Neuronal stem cell (in vitro differentiated cells): ENCODE measurements at regions not wholly inside any gene's neighbourhood (a gene's known extent, or its start where the extent isn't known, plus 50 kb on each side); places are given as distances from the start of the nearest gene placed in this dataset.

Experiments used
- DNase-seq: peaks from one replicate; pipeline ENCODE4 v3.0.0-alpha.2; 2013; ENCODE audit warnings: low spot score
- H2AFZ ChIP-seq: one replicate; pipeline ENCODE4 v1.6.1; 2013; ENCODE audit warnings: mild to moderate bottlenecking, low read length, inconsistent platforms
- H2AK5ac ChIP-seq: 2 replicates; pipeline ENCODE4 v1.6.1; 2013; ENCODE audit warnings: low read depth, mild to moderate bottlenecking, inconsistent platforms, low read length, moderate library complexity, mixed read lengths
- H2BK120ac ChIP-seq: 2 replicates; pipeline ENCODE4 v1.6.1; 2013; ENCODE audit warnings: low read depth, mild to moderate bottlenecking, inconsistent platforms, low read length, moderate library complexity, mixed read lengths
- H2BK12ac ChIP-seq: one replicate; pipeline ENCODE4 v1.6.1; 2013; ENCODE audit warnings: low read length, inconsistent platforms
- H2BK15ac ChIP-seq: 2 replicates; pipeline ENCODE4 v1.6.1; 2013; ENCODE audit warnings: mild to moderate bottlenecking, low read length, inconsistent platforms, mixed read lengths
- H2BK5ac ChIP-seq: one replicate; pipeline ENCODE4 v1.6.1; 2013; ENCODE audit warnings: inconsistent platforms, mild to moderate bottlenecking, low read length, moderate library complexity
- H3K14ac ChIP-seq: one replicate; pipeline ENCODE4 v1.6.1; 2013; ENCODE audit warnings: low read length, inconsistent platforms
- H3K18ac ChIP-seq: 2 replicates; pipeline ENCODE4 v1.6.1; 2013; ENCODE audit warnings: low read length, inconsistent platforms
- H3K23ac ChIP-seq: 2 replicates; pipeline ENCODE4 v1.6.1; 2013; ENCODE audit warnings: low read depth, mild to moderate bottlenecking, mixed read lengths, low read length, inconsistent platforms; ENCODE audit not compliant: poor library complexity
- H3K27ac ChIP-seq: replicated peaks from 3 replicates; pipeline ENCODE4 v1.5.1; 2013; ENCODE audit warnings: low read length, inconsistent platforms
- H3K27me3 ChIP-seq, 3 experiments: 2 replicates each; pipeline ENCODE4 v1.6.1; 2013; ENCODE audit warnings: low read length in 3 of 3, mild to moderate bottlenecking in 2 of 3, inconsistent platforms in 1 of 3, low read depth in 1 of 3, mixed read lengths in 1 of 3, moderate library complexity in 1 of 3; ENCODE audit not compliant: control insufficient read depth in 3 of 3, insufficient read depth in 3 of 3
- H3K36me3 ChIP-seq, 2 donors: replicated peaks in 1 of 2; 2 replicates each; pipeline ENCODE4 v1.6.1; 2013; ENCODE audit warnings: low read length in 2 of 2; ENCODE audit not compliant: control insufficient read depth in 2 of 2, insufficient read depth in 2 of 2
- H3K4ac ChIP-seq: 2 replicates; pipeline ENCODE4 v1.6.1; 2013; ENCODE audit warnings: inconsistent platforms, mild to moderate bottlenecking, low read length, moderate library complexity
- H3K4me1 ChIP-seq, 2 donors: 1 replicate in 1 of 2; 2 replicates in 1 of 2; pipeline ENCODE4 v1.6.1; 2013; ENCODE audit warnings: low read length in 2 of 2, low read depth in 1 of 2; ENCODE audit not compliant: control insufficient read depth in 2 of 2, insufficient read depth in 1 of 2
- H3K4me2 ChIP-seq: one replicate; pipeline ENCODE4 v1.6.1; 2013; ENCODE audit warnings: mild to moderate bottlenecking, low read length, inconsistent platforms; ENCODE audit not compliant: insufficient read depth, poor library complexity, severe bottlenecking
- H3K4me3 ChIP-seq, 2 donors: 2 replicates each; pipeline ENCODE4 v1.5.1; 2013; ENCODE audit warnings: low read length in 2 of 2, mild to moderate bottlenecking in 2 of 2, inconsistent platforms in 1 of 2, moderate library complexity in 1 of 2
- H3K79me1 ChIP-seq: one replicate; pipeline ENCODE4 v1.6.1; 2013; ENCODE audit warnings: low read depth, mild to moderate bottlenecking, inconsistent platforms, low read length, moderate library complexity
- H3K9ac ChIP-seq: one replicate; pipeline ENCODE4 v1.6.1; 2013; ENCODE audit warnings: mild to moderate bottlenecking, low read depth, low read length, inconsistent platforms; ENCODE audit not compliant: poor library complexity
- H3K9me3 ChIP-seq, 2 donors: replicated peaks in 1 of 2; 2 replicates each; pipeline versions ENCODE3 to v1.6.1; 2013; ENCODE audit warnings: low read length in 2 of 2, mild to moderate bottlenecking in 2 of 2, inconsistent platforms in 1 of 2, low read depth in 1 of 2, mixed read lengths in 1 of 2, moderate library complexity in 1 of 2; ENCODE audit not compliant: control insufficient read depth in 2 of 2, insufficient read depth in 1 of 2
- H4K8ac ChIP-seq: one replicate; pipeline ENCODE4 v1.6.1; 2013; ENCODE audit warnings: low read depth, mild to moderate bottlenecking, inconsistent platforms, low read length, moderate library complexity
- H4K91ac ChIP-seq: one replicate; pipeline ENCODE4 v1.6.1; 2013; ENCODE audit warnings: low read length, low read depth, mild to moderate bottlenecking, inconsistent platforms; ENCODE audit not compliant: poor library complexity
- WGBS, 2 donors: extraction: QIAGEN DNeasy Blood & Tissue Kit; methylation state at CpG; one replicate each; pipeline ENCODE4 v1.1.7; 2013; ENCODE audit warnings: missing lambda C conversion rate in 2 of 2, mixed read lengths in 1 of 2; ENCODE audit not compliant: insufficient read length in 2 of 2, insufficient replicate concordance in 1 of 2; ENCODE audit errors: extremely low coverage in 2 of 2; 5-methylcytosine and 5-hydroxymethylcytosine counted together

DNA sequence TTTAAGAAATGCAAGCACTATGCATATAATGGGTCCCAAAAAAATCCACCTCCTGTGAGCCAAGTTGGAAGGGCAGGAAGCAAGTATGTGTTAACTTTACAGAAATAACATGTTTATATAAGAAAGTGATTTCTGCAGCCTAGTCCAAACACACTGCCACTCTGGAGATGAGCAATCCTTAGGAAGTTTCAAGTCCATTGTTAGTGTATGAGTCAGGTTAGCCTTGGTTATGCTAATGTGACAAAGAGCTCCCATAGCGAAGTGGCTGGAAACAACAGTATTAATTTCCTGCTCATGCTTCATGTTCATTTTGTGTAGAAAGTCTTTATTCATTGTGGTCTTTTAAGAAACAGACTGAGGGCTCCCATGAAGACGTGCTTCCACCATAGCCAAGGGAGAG lies 121.4 kb downstream of the TBXT start:
- DNase-seq = no peak
- H3K4ac ChIP-seq = no peak overlapping the region
- H3K27me3 ChIP-seq = no peaks in the 10 kb centered on the region
- no peak overlapping the region for H3K14ac ChIP-seq
- H4K8ac ChIP-seq = no peak overlapping the region
- H3K9me3 ChIP-seq = no peaks in the 10 kb centered on the region
- H3K4me1 ChIP-seq = no peaks in the 10 kb centered on the region
- no peak overlapping the region for H2BK15ac ChIP-seq
- no peak overlapping the region for H3K4me2 ChIP-seq
- no peak overlapping the region for H2AFZ ChIP-seq
- no peak overlapping the region for H3K27ac ChIP-seq
- WGBS, 2 donors = no CpG with 5 or more reads among the region's 2 CpGs
- H2BK5ac ChIP-seq = no peak overlapping the region
- H2BK12ac ChIP-seq = no peak overlapping the region
- H3K4me3 ChIP-seq = no peak overlapping the region
- no peak overlapping the region for H2BK120ac ChIP-seq
- no peaks in the 10 kb centered on the region for H3K79me1 ChIP-seq
- H2AK5ac ChIP-seq = no peak overlapping the region
- H3K23ac ChIP-seq = no peak overlapping the region
- no peak overlapping the region for H4K91ac ChIP-seq
- H3K36me3 ChIP-seq = no peaks in the 10 kb centered on the region
- no peak overlapping the region for H3K18ac ChIP-seq
- no peak overlapping the region for H3K9ac ChIP-seq

DNA sequence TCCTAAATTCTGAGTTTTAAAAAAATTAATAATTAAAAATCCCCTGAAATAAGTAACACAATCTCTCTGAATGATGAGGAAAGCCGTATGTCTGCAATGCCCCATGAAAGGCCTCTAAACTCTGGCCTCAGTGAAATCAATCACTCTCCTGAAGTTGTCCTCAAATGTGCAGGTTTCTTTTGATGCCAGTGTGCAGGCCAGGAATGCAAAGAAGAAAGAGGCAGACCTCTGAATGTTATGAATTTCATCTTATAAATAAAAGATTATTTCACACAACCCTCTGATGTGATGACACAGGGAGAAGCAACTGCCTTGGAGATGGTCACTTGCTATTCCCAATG lies 121.8 kb downstream of the TBXT start:
- Histone ChIP-seq H3K27me3 (no peaks in the 10 kb centered on the region), H2BK12ac (no peak overlapping the region), H3K79me1 (no peaks in the 10 kb centered on the region), H3K18ac (no peak overlapping the region), H3K4ac (no peak overlapping the region), H3K4me1 (no peaks in the 10 kb centered on the region), H3K9me3 (no peaks in the 10 kb centered on the region), H4K91ac (no peak overlapping the region), H2AK5ac (no peak overlapping the region), H2BK15ac (no peak overlapping the region), H3K36me3 (no peaks in the 10 kb centered on the region), H3K4me2 (no peak overlapping the region), H2BK120ac (no peak overlapping the region), H2AFZ (no peak overlapping the region), H3K23ac (no peak overlapping the region), H2BK5ac (no peak overlapping the region), H3K9ac (no peak overlapping the region), H3K14ac (no peak overlapping the region), H3K27ac (no peak overlapping the region), H4K8ac (no peak overlapping the region), H3K4me3 (no peak overlapping the region)
- DNase-seq = no peak
- no CpG with 5 or more reads among the region's 1 CpG for WGBS, 2 donors

DNA sequence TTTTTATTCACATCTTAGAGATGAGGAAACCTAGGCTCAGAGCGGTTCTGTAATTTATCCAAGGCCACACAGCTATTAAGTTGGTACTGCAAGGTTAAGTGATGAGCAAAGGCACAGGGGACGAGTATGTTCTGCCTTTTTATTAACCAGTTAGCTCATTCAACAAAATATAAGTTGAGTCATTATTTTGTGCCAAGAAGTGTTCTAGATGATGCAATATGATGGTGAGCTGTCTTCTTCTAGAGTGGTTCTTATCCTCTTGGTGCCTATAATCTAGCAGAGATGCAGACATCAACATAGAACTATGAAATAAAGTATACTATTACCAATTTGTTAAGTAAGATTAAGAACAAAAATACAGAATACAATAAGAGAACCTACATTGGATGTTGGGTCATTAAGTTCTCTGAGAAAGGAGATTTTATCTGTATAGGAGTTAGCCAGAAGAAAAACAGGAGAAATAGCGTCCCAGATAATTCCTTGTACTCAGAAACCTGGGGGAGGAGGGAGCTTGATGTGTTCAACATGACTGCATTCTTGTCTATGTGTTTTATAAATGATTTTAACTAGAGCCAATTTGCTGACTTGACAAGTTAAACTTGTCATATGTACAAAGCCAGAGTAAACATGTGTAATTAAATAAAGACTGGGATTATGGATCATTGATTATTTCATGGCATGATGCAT lies 122.3 kb downstream of the TBXT start:
- no peak overlapping the region for H2BK5ac ChIP-seq
- no peak overlapping the region for H4K91ac ChIP-seq
- H2AFZ ChIP-seq = no peak overlapping the region
- H3K4ac ChIP-seq = no peak overlapping the region
- no peak overlapping the region for H2BK120ac ChIP-seq
- no peak overlapping the region for H3K18ac ChIP-seq
- WGBS, 2 donors = no CpG with 5 or more reads among the region's 3 CpGs
- no peak overlapping the region for H3K27ac ChIP-seq
- H3K9ac ChIP-seq = no peak overlapping the region
- H3K4me2 ChIP-seq = no peak overlapping the region
- H3K9me3 ChIP-seq = no peaks in the 10 kb centered on the region
- H3K23ac ChIP-seq = no peak overlapping the region
- no peaks in the 10 kb centered on the region for H3K36me3 ChIP-seq
- no peak overlapping the region for H3K4me3 ChIP-seq
- H3K14ac ChIP-seq = no peak overlapping the region
- DNase-seq = no peak
- no peak overlapping the region for H2BK12ac ChIP-seq
- H2BK15ac ChIP-seq = no peak overlapping the region
- no peak overlapping the region for H2AK5ac ChIP-seq
- no peak overlapping the region for H4K8ac ChIP-seq
- H3K27me3 ChIP-seq = no peaks in the 10 kb centered on the region
- no peaks in the 10 kb centered on the region for H3K4me1 ChIP-seq
- no peaks in the 10 kb centered on the region for H3K79me1 ChIP-seq

DNA sequence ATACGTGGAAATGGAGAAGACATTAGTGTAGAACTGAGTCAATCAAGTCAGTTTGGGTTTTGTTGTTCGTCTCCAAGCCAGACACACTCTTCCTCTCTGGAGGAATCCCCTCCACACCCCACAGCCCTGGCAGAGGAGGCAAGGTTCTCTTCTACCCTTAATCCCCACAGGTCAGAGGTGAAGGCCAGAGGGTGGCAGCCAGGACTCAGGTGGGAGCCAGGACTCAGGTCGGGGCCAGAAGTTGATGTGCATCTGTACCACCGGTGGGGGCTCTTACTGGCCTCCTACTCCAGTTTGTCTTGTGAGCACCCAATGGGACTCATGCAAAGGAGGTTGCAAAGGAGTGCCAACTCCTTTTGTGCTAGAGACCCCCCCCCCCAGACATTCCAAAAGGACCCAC lies 126.4 kb downstream of the TBXT start:
- no peaks in the 10 kb centered on the region for H3K9me3 ChIP-seq
- WGBS, 2 donors = no CpG with 5 or more reads among the region's 4 CpGs
- no peak overlapping the region for H2AFZ ChIP-seq
- H2BK5ac ChIP-seq = no peak overlapping the region
- H3K9ac ChIP-seq = no peak overlapping the region
- H4K91ac ChIP-seq = no peak overlapping the region
- H3K4ac ChIP-seq = no peak overlapping the region
- peak overlapping the region; percentile 12 for H3K18ac ChIP-seq
- DNase-seq = no peak
- H3K79me1 ChIP-seq = no peaks in the 10 kb centered on the region
- H3K27me3 ChIP-seq = no peaks in the 10 kb centered on the region
- no peaks in the 10 kb centered on the region for H3K4me1 ChIP-seq
- no peak overlapping the region for H3K4me2 ChIP-seq
- no peak overlapping the region for H3K23ac ChIP-seq
- no peak overlapping the region for H3K4me3 ChIP-seq
- no peak overlapping the region for H2BK15ac ChIP-seq
- H3K14ac ChIP-seq = no peak overlapping the region
- H2AK5ac ChIP-seq = no peak overlapping the region
- H2BK12ac ChIP-seq = no peak overlapping the region
- H4K8ac ChIP-seq = no peak overlapping the region
- H3K36me3 ChIP-seq = no peaks in the 10 kb centered on the region
- H2BK120ac ChIP-seq = no peak overlapping the region
- H3K27ac ChIP-seq = no peak overlapping the region
